ENCODE measurements at regions not wholly inside any gene's neighbourhood (a gene's known extent, or its start where the extent isn't known, plus 50 kb on each side); places are given as distances from the start of the nearest gene placed in this dataset.

DNA sequence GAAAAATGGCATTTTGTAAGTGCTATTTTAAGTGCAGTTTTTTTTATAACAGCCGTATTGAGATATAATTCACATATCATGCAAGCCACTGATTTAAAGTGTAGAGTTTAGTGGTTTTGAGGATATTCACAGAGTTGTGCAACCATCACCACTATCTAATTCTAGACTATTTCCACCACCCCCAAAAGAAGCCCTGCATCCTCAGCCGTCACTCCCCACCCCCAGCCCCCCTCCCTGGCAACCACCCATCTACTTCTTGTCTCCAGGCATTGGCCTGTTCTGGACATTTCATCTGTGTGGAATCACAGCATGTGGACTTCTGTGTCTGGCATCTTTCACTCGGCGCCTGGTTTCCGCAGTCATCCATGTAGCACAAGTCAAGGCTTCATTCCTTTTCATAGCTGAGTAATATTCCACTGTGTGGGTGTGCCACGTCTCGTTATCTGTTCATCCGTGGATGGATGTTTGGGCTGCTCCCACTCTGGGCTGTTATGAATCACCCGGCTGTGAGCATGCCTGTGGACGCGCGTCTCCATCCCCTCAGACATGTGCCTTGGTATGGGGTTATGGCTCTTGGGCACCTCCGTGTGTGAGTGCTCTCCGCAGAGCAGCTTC lies 138.4 kb upstream of the CIBAR2 start:
- H3K4me3 ChIP-seq (ENCODE audit: low read depth, low read length): no peak overlapping the region
- TF ChIP-seq, protein P1, sequence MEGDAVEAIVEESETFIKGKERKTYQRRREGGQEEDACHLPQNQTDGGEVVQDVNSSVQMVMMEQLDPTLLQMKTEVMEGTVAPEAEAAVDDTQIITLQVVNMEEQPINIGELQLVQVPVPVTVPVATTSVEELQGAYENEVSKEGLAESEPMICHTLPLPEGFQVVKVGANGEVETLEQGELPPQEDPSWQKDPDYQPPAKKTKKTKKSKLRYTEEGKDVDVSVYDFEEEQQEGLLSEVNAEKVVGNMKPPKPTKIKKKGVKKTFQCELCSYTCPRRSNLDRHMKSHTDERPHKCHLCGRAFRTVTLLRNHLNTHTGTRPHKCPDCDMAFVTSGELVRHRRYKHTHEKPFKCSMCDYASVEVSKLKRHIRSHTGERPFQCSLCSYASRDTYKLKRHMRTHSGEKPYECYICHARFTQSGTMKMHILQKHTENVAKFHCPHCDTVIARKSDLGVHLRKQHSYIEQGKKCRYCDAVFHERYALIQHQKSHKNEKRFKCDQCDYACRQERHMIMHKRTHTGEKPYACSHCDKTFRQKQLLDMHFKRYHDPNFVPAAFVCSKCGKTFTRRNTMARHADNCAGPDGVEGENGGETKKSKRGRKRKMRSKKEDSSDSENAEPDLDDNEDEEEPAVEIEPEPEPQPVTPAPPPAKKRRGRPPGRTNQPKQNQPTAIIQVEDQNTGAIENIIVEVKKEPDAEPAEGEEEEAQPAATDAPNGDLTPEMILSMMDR (IDR thresholded peaks at IDR 0.05; ENCODE audit: borderline replicate concordance, insufficient read depth, low read depth, low read length): no peak

DNA sequence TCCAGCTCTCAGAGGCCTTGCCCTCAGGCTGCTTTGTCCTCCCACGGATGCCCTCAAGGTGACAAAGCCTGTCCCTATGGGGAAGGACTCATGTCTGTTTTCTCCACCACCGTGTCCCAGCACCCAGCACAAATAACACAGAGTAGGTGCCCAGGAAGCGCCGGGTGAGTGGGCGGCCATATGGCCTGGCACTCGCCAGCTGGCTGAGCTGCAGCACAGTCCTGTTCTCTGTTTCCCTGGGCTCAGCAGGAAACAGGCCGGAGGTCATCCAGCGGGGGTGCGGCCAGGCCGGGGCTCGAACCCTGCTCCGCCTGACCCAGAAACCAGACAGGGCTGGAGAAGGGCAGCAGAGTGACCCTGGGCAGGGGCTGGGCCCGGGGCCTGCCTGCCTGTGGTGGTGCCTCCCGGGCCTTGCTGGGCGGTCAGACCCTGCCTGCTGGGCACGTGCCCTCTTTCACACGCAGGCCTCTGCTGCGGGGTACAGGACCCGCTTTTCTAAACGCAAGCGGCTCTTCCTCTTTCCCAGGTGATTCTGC lies 139.0 kb upstream of the CIBAR2 start:
- H3K4me3 ChIP-seq (ENCODE audit: low read depth, low read length): no peak overlapping the region
- TF ChIP-seq, protein P1 (IDR thresholded peaks at IDR 0.05; ENCODE audit: borderline replicate concordance, insufficient read depth, low read depth, low read length): no peak

DNA sequence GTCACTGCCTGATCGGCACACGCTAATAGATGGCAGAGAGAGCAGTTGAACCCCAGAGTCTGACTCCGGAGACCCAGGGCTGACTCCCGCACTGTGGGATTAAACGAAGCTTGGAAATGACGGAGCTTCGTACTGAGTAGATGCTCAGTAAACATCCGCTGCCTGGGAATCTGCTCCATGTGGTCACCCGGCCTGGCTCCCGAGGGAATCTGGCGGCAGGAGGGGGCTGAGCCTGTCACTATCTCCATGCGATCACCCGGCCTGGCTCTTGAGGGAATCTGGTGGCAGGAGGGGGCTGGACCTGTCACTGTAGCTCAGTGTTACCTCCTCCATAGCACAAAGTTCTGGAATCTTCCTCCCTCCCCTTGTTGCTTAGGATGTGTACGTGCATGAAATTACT lies 139.7 kb upstream of the CIBAR2 start:
- TF ChIP-seq, protein P1 (IDR thresholded peaks at IDR 0.05; ENCODE audit: borderline replicate concordance, insufficient read depth, low read depth, low read length): no peak

DNA sequence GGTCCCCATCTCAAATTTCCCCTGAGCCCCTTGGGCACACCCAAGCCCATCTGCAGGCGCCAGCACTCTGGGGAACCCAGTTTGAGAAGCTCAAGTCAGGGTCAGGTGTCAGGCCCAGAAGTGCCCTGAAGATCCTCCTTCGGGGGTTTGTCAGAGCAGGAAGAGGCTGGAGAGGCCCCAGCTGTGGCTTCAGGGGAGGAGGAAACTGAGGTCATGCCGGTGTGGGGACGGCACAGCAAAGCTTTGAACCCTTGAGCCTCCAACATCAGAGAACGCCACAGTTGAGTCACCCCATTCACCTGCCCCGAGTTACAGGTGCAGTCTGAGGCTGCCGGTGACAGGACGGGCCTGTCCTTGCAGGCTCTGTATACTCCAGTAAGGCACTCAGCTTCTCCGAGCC lies 140.2 kb upstream of the CIBAR2 start:
- H3K4me3 ChIP-seq (ENCODE audit: low read depth, low read length): no peak overlapping the region
- TF ChIP-seq, protein P1 (IDR thresholded peaks at IDR 0.05; ENCODE audit: borderline replicate concordance, insufficient read depth, low read depth, low read length): no peak

More for the DNA sequence above, 139.7 kb upstream of the CIBAR2 start:
- H3K4me3 ChIP-seq (ENCODE audit: low read depth, low read length): no peak overlapping the region

DNA sequence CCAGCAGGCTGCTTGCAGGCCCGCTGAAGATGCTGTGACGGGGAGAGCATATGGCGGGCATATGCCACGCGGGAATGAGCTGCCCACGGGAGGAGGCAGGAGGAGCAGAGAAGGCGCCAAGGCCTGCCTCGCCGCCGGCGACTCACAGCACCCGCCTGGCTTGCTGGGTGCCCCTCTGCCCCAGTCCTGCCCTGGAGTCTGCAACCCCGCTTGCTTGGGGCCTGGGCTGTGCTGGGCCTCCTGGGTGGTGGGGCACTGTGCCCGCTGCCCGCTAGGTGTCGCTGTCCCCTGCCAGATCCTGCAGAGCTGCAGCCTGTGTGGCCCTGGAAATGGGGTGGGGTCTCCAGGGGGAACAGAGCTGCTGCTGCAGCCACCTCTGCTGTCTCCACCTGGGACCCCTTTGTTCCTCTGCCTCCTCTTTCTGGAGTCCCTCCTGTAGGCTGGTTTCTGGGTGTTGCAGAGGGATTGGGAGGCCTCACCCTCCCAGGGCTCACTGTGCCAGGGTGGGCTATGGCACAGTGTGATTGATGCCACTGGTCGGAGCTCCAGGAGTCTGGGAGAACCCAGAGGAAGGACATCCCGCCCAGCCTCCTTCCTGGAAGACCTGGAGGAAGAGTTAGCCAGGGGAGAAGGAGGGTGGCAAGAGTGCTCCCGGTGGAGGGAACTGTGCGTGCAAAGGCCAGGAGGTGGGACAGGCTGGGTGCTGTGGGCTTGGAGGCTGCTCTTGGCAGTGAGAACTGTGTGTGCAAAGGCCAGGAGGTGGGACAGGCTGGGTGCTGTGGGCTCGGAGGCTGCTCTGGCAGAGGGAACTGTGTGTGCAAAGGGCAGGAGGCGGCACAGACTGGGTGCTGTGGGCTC lies 141.0 kb upstream of the CIBAR2 start:
- no peak overlapping the region for H3K4me3 ChIP-seq (ENCODE audit: low read depth, low read length)
- TF ChIP-seq, protein P1 (IDR thresholded peaks at IDR 0.05; ENCODE audit: borderline replicate concordance, insufficient read depth, low read depth, low read length): peak; percentile 99

DNA sequence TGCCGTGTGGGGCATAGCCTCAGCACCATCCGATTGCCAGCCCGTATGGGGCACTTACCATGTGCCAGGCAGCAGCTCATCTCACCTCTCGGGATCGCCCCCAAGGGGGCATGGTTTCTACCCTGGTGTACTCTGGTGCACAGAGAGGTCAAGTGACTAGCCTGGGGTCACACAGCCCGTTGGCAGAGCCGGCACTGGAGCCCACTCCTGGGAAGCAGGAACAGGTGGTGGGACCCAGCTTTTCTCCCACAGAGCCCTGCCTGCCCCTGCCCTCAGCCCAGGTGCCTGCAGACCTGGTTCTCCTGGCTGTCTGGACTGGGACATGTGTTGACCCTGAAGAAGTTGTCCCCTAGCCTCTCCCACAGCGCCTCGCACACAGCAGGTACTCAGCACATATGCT lies 141.8 kb upstream of the CIBAR2 start:
- no peak overlapping the region for H3K4me3 ChIP-seq (ENCODE audit: low read depth, low read length)
- TF ChIP-seq, protein P1 (IDR thresholded peaks at IDR 0.05; ENCODE audit: borderline replicate concordance, insufficient read depth, low read depth, low read length): no peak

Data from GM12875 (cell line).